Keratinocyte (primary cell): ENCODE measurements at regions not wholly inside any gene's neighbourhood (a gene's known extent, or its start where the extent isn't known, plus 50 kb on each side); places are given as distances from the start of the nearest gene placed in this dataset.

Source experiments
- DNase-seq: peaks from one replicate; pipeline ENCODE4 v3.0.0-alpha.2; 2011; ENCODE audit warnings: low read depth, missing footprints, low spot score
- FAIRE-seq: peaks from 2 replicates; lab custom pipeline; 2011; peaks lifted over from hg19 to GRCh38; lab: Jason Lieb, UNC
- H2AFZ ChIP-seq: 2 replicates; pipeline ENCODE4 v1.6.0; 2012; ENCODE audit warnings: low read length, control low read depth, inconsistent platforms; ENCODE audit not compliant: control insufficient read depth
- H3K27ac ChIP-seq: 2 replicates; pipeline ENCODE4 v1.5.1; 2011; ENCODE audit warnings: low read length; ENCODE audit not compliant: control insufficient read depth, insufficient read depth
- H3K27me3 ChIP-seq: 3 replicates; pipeline ENCODE4 v1.6.0; 2011; ENCODE audit warnings: low read length; ENCODE audit not compliant: control insufficient read depth, insufficient read depth; ENCODE audit errors: extremely low read depth
- H3K36me3 ChIP-seq, 2 experiments: 2 replicates in 1 of 2; 3 replicates in 1 of 2; pipeline ENCODE4 v1.5.1; 2011; ENCODE audit warnings: low read length in 2 of 2, mild to moderate bottlenecking in 1 of 2; ENCODE audit not compliant: control insufficient read depth in 2 of 2, insufficient read depth in 2 of 2; ENCODE audit errors: extremely low read depth in 1 of 2
- H3K4me1 ChIP-seq: 3 replicates; pipeline ENCODE4 v1.5.1; 2011; ENCODE audit warnings: low read length; ENCODE audit not compliant: control insufficient read depth, insufficient read depth; ENCODE audit errors: extremely low read depth
- H3K4me2 ChIP-seq: 3 replicates; pipeline ENCODE4 v1.6.0; 2011; ENCODE audit warnings: low read depth, low read length; ENCODE audit not compliant: control insufficient read depth, insufficient read depth; ENCODE audit errors: extremely low read depth
- H3K4me3 ChIP-seq, 3 experiments: fragments of 200-600 bp in 1 of 3; sonication (generic) in 1 of 3; 2 replicates in 2 of 3; 3 replicates in 1 of 3; pipeline ENCODE4 v1.5.1; 2011 to 2016; ENCODE audit warnings: low read length in 3 of 3, mild to moderate bottlenecking in 3 of 3, control low read depth in 2 of 3, inconsistent platforms in 1 of 3, low read depth in 1 of 3, mixed read lengths in 1 of 3, mixed run types in 1 of 3, moderate library complexity in 1 of 3; ENCODE audit not compliant: control insufficient read depth in 2 of 3, insufficient read depth in 2 of 3; ENCODE audit errors: extremely low read depth in 1 of 3
- H3K79me2 ChIP-seq: 2 replicates; pipeline ENCODE4 v1.6.0; 2012; ENCODE audit warnings: low read length; ENCODE audit not compliant: control insufficient read depth, insufficient read depth
- H3K9ac ChIP-seq: 3 replicates; pipeline ENCODE4 v1.6.0; 2011; ENCODE audit warnings: low read length; ENCODE audit not compliant: control insufficient read depth, insufficient read depth; ENCODE audit errors: extremely low read depth
- H3K9me1 ChIP-seq: 3 replicates; pipeline ENCODE4 v1.6.0; 2011; ENCODE audit warnings: low read length; ENCODE audit not compliant: control insufficient read depth, insufficient read depth; ENCODE audit errors: extremely low read depth
- H3K9me3 ChIP-seq: 2 replicates; pipeline ENCODE4 v1.5.1; 2012; ENCODE audit warnings: low read depth, low read length; ENCODE audit not compliant: control insufficient read depth
- H4K20me1 ChIP-seq: 3 replicates; pipeline ENCODE4 v1.6.0; 2011; ENCODE audit warnings: low read length; ENCODE audit not compliant: control insufficient read depth, insufficient read depth; ENCODE audit errors: extremely low read depth
- CTCF ChIP-seq, 3 experiments: IDR thresholded peaks in 1 of 3; conservative IDR thresholded peaks in 1 of 3; optimal IDR thresholded peaks in 1 of 3; 2 replicates in 2 of 3; 3 replicates in 1 of 3; pipeline versions ENCODE3 to v1.5.1; 2011; ENCODE audit warnings: low read length in 3 of 3, mild to moderate bottlenecking in 3 of 3, moderate library complexity in 2 of 3, control low read depth in 1 of 3, inconsistent platforms in 1 of 3; ENCODE audit not compliant: insufficient read depth in 2 of 3; ENCODE audit errors: extremely low read depth in 1 of 3
- EZH2 ChIP-seq: IDR thresholded peaks from one replicate; pipeline ENCODE4 v1.6.1; 2012; ENCODE audit warnings: inconsistent platforms, mild to moderate bottlenecking, low read length, moderate library complexity
- dilution Hi-C: fragments of 300-500 bp; cut with MboI; formaldehyde crosslinking; loops from one replicate; pipeline ENCODE4 v1.7.0; 2020; ENCODE audit warnings: low sequenced_read_pairs; ENCODE audit not compliant: extremely low pct_ligation_motif_present

- no peak for DNase-seq
- dilution Hi-C loops = no loop called here
- Histone ChIP-seq H3K4me2 (no peak overlapping the region), H3K4me3 (no peak overlapping the region), H3K27me3 (peaks cover 33% of the 10 kb centered on the region), H2AFZ (no peak overlapping the region), H3K9me1 (no peaks in the 10 kb centered on the region), H3K79me2 (no peaks in the 10 kb centered on the region), H4K20me1 (no peaks in the 10 kb centered on the region), H3K27ac (no peak overlapping the region), H3K9me3 (no peaks in the 10 kb centered on the region), H3K36me3 (no peaks in the 10 kb centered on the region), H3K9ac (no peak overlapping the region), H3K4me1 (no peaks in the 10 kb centered on the region)
- no peak for FAIRE-seq
- TF ChIP-seq EZH2 (no peak), CTCF (optimal IDR thresholded peaks at IDR 0.05 in 1 of 3, IDR thresholded peaks at IDR 0.05 in 1 of 3, conservative IDR thresholded peaks at IDR 0.05 in 1 of 3; ENCODE audit: extremely low read depth in 1 of 3, insufficient read depth in 2 of 3, low read length in 3 of 3) (no peak)
Observed at GRCh38 chr1:36702963-36703362, 220.2 kb upstream of the CSF3R start.

GRCh38 chr1:36699113-36699911, 216.6 kb upstream of the CSF3R start:
- no peak overlapping the region for H3K4me3 ChIP-seq
- no peaks in the 10 kb centered on the region for H4K20me1 ChIP-seq
- TF ChIP-seq CTCF (optimal IDR thresholded peaks at IDR 0.05 in 1 of 3, IDR thresholded peaks at IDR 0.05 in 1 of 3, conservative IDR thresholded peaks at IDR 0.05 in 1 of 3; ENCODE audit: extremely low read depth in 1 of 3, insufficient read depth in 2 of 3, low read length in 3 of 3) (no peak), EZH2 (no peak)
- no peak overlapping the region for H2AFZ ChIP-seq
- no peaks in the 10 kb centered on the region for H3K36me3 ChIP-seq
- peaks cover 31% of the 10 kb centered on the region for H3K27me3 ChIP-seq
- H3K9me3 ChIP-seq = no peaks in the 10 kb centered on the region
- H3K4me2 ChIP-seq = no peak overlapping the region
- no peak overlapping the region for H3K9ac ChIP-seq
- no peak for FAIRE-seq
- H3K9me1 ChIP-seq = no peaks in the 10 kb centered on the region
- dilution Hi-C loops = no loop called here
- no peak overlapping the region for H3K27ac ChIP-seq
- H3K4me1 ChIP-seq = no peaks in the 10 kb centered on the region
- no peak for DNase-seq
- no peaks in the 10 kb centered on the region for H3K79me2 ChIP-seq
